NCI-H1048 (cell line): ENCODE measurements at regions not wholly inside any gene's neighbourhood (a gene's known extent, or its start where the extent isn't known, plus 50 kb on each side); places are given as distances from the start of the nearest gene placed in this dataset.
"Not testable (repeated sequence)": the region's sequence is repeated elsewhere in the genome, so short reads cannot be mapped to it uniquely, and the experiment has no call there.

ENCODE experiments used
- DNase-seq: peaks from one replicate; lab custom pipeline; 2025; lab: John Stamatoyannopoulos, UW

GRCh38 chr4:84379917-84380641 is 119.0 kb downstream of the NKX6-1 start:
- no peak for DNase-seq

GRCh38 chr4:84378983-84379382 is 120.1 kb downstream of the NKX6-1 start:
- DNase-seq, result no peak

DNA sequence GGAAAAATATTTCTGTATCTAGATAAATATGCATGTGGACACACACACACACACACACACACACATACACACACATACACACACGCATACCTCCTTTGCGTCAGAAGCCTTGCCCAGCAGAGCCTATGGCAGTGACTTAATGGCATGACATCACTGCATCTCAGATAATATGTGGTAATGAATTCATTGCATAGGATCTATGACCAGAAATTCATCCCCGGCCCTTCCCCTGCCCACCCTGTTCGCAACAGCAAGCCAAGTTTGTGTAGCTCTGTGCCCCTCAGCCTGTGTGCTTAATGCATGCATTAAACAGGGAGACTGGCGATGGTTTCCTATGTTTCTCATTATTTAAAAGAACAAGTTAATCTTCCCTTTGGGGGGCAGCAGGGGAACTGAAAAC is 120.7 kb downstream of the NKX6-1 start:
- no peak for DNase-seq

DNA sequence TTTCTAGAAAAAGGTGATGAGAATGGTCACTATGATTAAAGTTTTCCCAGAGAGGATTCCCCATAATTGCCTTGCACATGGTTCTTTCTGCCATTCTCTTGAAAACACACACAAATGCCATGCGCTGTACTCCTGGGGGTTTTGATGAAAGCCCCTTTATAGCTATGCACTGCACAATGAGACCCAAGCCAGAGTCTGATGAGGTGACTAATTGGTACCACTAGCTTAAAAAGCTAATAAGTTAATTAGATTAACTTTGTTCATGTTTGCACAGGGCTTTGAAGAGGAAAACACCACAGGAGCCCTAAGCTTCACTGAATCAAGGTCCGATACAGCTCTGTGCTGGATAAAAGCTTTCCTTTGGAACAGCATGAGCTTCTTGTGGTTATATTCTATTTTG is 132.2 kb downstream of the NKX6-1 start:
- no peak for DNase-seq

DNA sequence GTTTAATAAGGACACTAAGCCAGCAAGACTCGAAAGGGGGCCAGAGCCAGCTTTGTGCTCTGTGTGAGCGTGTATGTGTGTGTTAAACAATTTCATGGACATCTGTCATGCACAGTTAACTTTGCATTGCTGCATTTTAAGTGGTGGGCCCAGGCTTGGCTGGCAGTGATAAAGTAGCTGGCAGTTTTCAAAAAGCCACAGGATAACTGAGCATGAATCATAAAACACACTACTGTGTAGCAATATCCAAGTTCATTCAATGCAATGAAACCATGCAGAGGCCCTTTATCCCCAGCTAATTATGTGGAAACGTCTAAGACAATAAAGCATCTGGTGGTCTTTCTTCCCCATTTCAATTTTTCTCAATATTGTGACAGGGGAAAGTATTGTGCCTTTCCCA is 132.9 kb downstream of the NKX6-1 start:
- DNase-seq, result no peak

GRCh38 chr4:84362896-84363655 is 136.0 kb downstream of the NKX6-1 start:
- DNase-seq, result no peak

DNA sequence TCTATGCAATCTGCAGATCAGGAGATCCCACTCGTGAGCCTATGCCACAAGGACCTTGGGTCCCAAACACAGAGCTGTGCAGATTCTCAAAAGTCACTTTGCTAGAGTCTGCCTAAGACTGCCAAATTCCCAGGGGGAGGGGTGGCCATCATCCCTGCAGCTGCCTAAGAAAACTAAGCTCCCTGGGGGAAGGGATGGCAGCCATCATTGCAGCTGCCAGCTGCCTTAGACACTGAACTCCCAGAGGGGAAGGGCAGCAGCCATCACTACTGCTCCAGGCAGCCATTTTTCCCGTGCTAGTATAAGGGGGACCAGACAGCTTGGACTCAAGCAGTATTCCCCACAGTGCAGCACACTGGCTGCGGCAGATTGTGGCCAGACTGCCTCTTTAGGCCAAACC is 156.9 kb downstream of the NKX6-1 start:
- no peak for DNase-seq

DNA sequence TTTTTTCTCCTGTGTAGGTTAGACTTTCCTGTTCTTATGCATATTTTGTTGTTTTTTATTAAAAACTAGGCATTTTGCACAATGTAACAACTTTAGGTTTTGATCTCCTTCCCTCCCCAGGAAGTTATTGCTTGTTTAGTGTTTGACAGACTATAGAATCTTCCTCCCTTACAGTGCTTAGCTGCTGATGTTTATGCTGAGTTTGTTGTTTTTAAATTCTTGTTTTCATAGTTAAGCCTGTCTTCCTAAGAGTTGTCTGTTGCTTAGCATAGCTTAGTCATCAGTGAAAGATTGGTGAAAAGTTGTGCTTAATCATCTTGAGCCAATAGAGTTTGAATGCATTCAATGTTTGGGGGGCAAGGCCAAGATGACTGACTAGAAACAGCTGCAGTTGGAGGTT is 157.5 kb downstream of the NKX6-1 start:
- no peak for DNase-seq

DNA sequence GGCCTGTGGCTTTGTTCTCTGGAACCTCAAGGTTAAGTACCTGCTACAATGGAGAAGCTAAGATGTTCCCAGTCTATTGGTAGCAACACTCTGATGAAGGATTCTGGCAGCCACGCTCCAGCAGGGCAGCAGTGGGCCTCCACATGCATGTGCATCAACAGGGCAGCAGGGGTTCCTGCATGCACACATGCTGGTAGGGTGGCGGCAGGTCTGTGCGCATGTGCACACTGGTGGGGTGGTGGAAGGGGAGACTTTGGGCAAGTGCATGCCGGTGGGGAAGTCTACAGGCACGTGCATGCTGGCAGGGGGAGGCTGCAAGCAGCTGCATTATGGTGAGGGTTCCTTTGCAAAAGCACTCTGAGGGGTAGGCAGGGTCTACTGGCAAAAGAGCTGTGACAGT is 160.7 kb downstream of the NKX6-1 start:
- DNase-seq, result no peak

- DNase-seq, result no peak
Measured at GRCh38 chr4:84336964-84337705, 162.0 kb downstream of the NKX6-1 start.

- DNase-seq, result no peak
Measured at GRCh38 chr4:84327526-84327925, 171.6 kb downstream of the NKX6-1 start.

- DNase-seq, result no peak
Measured at GRCh38 chr4:84325625-84326024, 173.5 kb downstream of the NKX6-1 start.

DNA sequence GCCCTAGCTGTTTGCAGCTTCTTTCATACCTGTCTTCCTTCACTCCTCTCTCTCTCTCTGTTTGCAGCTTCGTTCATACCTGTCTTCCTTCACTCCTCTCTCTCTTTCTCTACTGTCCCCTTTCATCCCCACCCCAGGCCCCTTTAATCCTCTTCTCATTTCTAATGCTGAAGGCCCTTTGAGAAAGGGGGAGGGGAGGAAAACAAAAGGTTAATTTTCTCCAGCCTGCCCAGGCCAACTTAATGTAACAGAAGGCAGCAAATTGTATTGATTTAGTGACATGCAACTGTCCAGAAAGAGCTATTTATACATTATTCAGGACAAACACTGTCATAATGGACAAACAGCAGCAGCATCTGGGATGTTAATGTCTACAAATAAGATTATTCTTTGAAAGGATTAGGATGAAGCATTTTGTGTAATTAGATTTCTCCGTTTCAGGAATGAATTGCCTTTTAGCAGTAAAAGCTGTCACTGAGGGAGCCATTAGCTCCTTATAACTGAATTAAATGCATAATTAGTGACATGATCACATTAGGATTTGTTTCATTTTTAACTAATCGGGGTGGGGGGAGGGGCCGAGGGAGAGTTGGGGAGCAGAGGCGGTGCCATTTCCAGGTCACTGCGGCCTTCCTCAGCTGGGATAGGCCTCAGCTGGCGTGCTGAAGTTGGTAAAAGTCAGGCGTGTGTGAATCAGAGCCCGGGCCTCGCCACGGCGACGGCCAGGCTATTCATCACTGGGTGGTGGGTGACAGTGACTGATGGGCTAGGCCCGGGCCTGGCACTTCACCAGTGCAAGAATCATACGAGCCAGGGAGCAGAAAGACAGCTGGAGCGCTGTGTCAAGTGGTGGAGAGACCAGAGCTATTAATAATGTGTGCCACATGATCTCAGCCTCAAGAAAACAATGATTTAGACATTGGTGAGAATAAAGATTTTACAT is 174.5 kb downstream of the NKX6-1 start:
- no peak for DNase-seq

- no peak for DNase-seq
Measured at GRCh38 chr4:84319124-84319523, 180.0 kb downstream of the NKX6-1 start.

- no peak for DNase-seq
Measured at GRCh38 chr4:84317513-84317912, 181.6 kb downstream of the NKX6-1 start.

GRCh38 chr4:84312426-84313012 is 186.6 kb downstream of the NKX6-1 start:
- DNase-seq, result no peak

GRCh38 chr4:84309191-84309590 is 189.9 kb downstream of the NKX6-1 start:
- DNase-seq, result no peak

DNA sequence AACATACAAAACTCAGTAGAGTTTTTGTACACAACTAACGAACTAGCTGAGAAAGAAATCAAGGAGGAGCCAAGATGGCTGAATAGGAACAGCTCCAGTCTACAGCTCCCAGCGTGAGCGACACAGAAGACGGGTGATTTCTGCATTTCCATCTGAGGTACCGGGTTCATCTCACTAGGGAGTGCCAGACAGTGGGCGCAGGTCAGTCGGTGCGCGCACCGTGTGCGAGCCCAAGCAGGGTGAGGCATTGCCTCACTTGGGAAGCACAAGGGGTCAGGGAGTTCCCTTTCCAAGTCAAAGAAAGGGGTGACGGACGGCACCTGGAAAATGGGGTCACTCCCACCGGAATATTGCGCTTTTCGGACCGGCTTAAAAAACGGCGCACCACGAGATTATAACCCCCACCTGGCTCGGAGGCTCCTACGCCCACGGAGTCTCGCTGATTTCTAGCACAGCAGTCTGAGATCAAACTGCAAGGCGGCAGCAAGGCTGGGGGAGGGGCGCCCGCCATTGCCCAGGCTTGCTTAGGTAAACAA is 200.3 kb downstream of the NKX6-1 start:
- not testable (repeated sequence) for DNase-seq

GRCh38 chr4:84298023-84298718 is 200.9 kb downstream of the NKX6-1 start:
- no peak for DNase-seq

DNA sequence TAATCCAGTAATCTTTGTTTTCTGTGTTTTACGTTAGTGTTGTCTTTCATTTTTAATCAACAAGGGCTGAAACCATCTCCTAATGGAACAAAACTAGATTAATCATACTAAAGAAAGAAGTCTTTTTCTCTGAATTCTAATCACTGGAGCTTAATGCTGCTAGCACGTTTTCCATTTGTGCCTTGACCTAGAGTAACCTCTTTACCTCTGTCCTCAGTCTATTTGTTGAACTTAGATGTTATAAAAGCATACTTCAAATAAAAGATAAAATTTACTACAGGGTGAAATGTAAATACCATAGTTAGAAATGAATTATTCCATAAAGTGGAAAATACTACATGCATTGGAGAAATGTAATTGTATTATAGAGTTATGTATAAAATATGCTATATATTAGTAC is 207.1 kb downstream of the NKX6-1 start:
- DNase-seq, result no peak

DNA sequence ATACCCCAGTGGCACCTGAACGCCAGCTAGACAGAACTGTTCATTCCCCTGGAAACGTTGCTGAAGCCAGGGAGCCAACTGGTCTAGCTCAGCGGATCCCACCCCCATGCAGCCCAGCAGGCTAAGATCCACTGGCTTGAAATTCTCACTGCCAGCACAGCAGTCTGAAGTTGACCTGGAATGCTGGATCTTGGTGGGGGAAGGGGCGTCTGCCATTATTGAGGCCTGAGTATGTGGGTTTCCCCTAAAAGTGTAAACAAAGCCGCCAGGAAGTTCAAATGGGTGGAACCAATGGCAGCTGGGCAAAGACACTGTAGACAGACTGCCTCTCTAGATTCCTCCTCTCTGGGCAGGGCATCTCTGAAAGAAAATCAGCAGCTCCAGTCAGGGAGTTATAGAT is 213.0 kb downstream of the NKX6-1 start:
- DNase-seq, result no peak
